ENCODE measurements at regions not wholly inside any gene's neighbourhood (a gene's known extent, or its start where the extent isn't known, plus 50 kb on each side); places are given as distances from the start of the nearest gene placed in this dataset.

DNA sequence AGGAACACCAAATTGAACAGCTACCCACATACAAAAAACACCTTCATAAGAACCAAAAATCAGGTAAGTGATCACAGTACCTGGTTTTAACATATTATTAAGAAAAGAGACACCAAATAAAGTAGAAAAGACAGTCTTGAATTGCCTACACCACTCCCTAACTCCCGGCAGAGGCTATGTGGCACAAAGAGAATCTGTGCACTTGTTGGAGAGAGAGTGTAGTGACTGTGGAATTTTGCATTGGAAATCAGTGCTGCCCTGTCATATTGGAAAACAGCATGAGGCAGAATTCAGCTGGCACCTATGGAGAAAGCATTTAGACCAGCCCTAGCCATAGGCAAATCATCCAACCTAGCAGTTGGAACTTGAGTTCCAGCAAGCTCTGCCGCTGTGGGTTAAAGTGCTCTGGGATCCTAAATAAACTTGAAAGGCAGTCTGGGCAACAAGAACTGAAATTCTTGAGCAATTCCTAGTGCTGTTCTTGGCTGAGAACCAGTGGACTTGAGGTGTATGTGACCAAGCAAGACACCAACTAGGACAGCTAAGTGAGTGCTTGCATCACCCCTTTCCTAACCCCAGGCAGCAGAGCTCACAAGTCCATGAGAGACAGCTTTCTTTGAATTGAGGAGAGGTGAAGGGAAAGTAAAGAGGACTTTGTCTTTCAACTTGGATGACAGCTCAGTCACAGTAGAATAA is 969.6 kb upstream of the ALCAM start:
- Histone ChIP-seq H4K8ac (replicated peaks; ENCODE audit: insufficient read length, low read depth, low read length) (no peak overlapping the region), H2BK12ac (ENCODE audit: insufficient read length, low read depth, low read length) (no peak overlapping the region), H3T11ph (ENCODE audit: low read length) (no peak overlapping the region), H3K4me1 (ENCODE audit: insufficient read depth, low read length) (no peaks in the 10 kb centered on the region), H2BK5ac (ENCODE audit: insufficient read length, low read length) (no peak overlapping the region), H4K20me1 (ENCODE audit: control insufficient read depth, insufficient read depth, insufficient read length) (no peaks in the 10 kb centered on the region), H3K18ac (ENCODE audit: insufficient read length, low read depth, low read length) (no peak overlapping the region), H3K4ac (ENCODE audit: low read depth, low read length) (no peak overlapping the region), H3K56ac (ENCODE audit: insufficient read length, low read depth, low read length) (no peak overlapping the region), H3K9ac (ENCODE audit: extremely low read depth, insufficient read length, low read length) (no peak overlapping the region), H3K23ac (ENCODE audit: insufficient read length, low read depth, low read length) (no peak overlapping the region), H3K14ac (ENCODE audit: insufficient read depth, low read length) (no peak overlapping the region), H3K27me3 (ENCODE audit: insufficient read depth, low read length) (no peaks in the 10 kb centered on the region), H2BK20ac (ENCODE audit: low read depth, low read length, poor library complexity, severe bottlenecking) (no peak overlapping the region), H3K79me1 (ENCODE audit: insufficient read depth, low read depth, low read length, poor library complexity, severe bottlenecking) (no peaks in the 10 kb centered on the region), H3K4me2 (ENCODE audit: insufficient read depth, insufficient read length, low read length) (no peak overlapping the region), H3K23me2 (ENCODE audit: insufficient read length, low read depth, low read length, poor library complexity, severe bottlenecking) (no peaks in the 10 kb centered on the region), H3K9me3 (ENCODE audit: control insufficient read depth, low read depth, low read length) (no peaks in the 10 kb centered on the region), H4K5ac (ENCODE audit: insufficient read length, low read depth, low read length) (no peak overlapping the region), H2BK15ac (ENCODE audit: low read depth, low read length) (no peak overlapping the region), H2AFZ (ENCODE audit: low read length) (no peak overlapping the region), H3K27ac (ENCODE audit: insufficient read length, low read depth, low read length) (no peak overlapping the region), H2BK120ac (ENCODE audit: low read depth, low read length, poor library complexity, severe bottlenecking) (no peak overlapping the region), H4K91ac (ENCODE audit: insufficient read length, low read depth, low read length) (no peak overlapping the region), H2AK5ac (ENCODE audit: insufficient read length, low read length) (no peak overlapping the region), H3K79me2 (ENCODE audit: insufficient read depth, low read length) (no peaks in the 10 kb centered on the region)
- WGBS (ENCODE audit: extremely low coverage, insufficient read length, low lambda C conversion rate) = no CpG with 5 or more reads among the region's 2 CpGs
- peaks cover 7 to 10% (median 9%) of the 10 kb centered on the region in 3 experiments; a peak in 6 of 7 replicates for H3K36me3 Mint-ChIP-seq (ENCODE audit: insufficient read depth in 1 of 3, low read depth in 3 of 3)
- H3K27me3 Mint-ChIP-seq (ENCODE audit: low read depth) = no peaks in the 10 kb centered on the region
- H3K4me1 Mint-ChIP-seq = no peaks in the 10 kb centered on the region
- H3K4me3 Mint-ChIP-seq = no peak overlapping the region
- peaks cover 2 to 14% of the 10 kb centered on the region in 2 experiments; a peak in 4 of 5 replicates for H3K9me3 Mint-ChIP-seq
- no peak for DNase-seq
- TF ChIP-seq, protein P1, sequence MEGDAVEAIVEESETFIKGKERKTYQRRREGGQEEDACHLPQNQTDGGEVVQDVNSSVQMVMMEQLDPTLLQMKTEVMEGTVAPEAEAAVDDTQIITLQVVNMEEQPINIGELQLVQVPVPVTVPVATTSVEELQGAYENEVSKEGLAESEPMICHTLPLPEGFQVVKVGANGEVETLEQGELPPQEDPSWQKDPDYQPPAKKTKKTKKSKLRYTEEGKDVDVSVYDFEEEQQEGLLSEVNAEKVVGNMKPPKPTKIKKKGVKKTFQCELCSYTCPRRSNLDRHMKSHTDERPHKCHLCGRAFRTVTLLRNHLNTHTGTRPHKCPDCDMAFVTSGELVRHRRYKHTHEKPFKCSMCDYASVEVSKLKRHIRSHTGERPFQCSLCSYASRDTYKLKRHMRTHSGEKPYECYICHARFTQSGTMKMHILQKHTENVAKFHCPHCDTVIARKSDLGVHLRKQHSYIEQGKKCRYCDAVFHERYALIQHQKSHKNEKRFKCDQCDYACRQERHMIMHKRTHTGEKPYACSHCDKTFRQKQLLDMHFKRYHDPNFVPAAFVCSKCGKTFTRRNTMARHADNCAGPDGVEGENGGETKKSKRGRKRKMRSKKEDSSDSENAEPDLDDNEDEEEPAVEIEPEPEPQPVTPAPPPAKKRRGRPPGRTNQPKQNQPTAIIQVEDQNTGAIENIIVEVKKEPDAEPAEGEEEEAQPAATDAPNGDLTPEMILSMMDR (conservative IDR thresholded peaks at IDR 0.05) = no peak
- H3K27ac Mint-ChIP-seq = peak overlapping the region in 1 of 3 experiments; percentile 55; a peak in 1 of 7 replicates
